ENCODE measurements at regions not wholly inside any gene's neighbourhood (a gene's known extent, or its start where the extent isn't known, plus 50 kb on each side); places are given as distances from the start of the nearest gene placed in this dataset.

- in situ Hi-C loops (cut with HindIII; ENCODE audit: extremely low pct_ligation_motif_present, low pct_unique_long_range_greater_than_20kb) (no loop called here), intact Hi-C loops (cut with micrococcal nuclease; ENCODE audit: unreplicated experiment) (no loop called here)
- peaks cover 0 to 3% of the 10 kb centered on the region in 2 experiments; a peak in 2 of 5 replicates for H3K27me3 ChIP-seq (ENCODE audit: control insufficient read depth in 1 of 2, insufficient read depth in 2 of 2, low read length in 2 of 2)
- no peaks in the 10 kb centered on the region for H4K20me1 ChIP-seq (ENCODE audit: insufficient read depth, low read length)
- ChIA-PET CTCF (ENCODE audit: low intra/inter-chr PET ratio, low total read pairs) (no interaction called here), POLR2A (no interaction called here)
- no peak overlapping the region for H3K27ac ChIP-seq (ENCODE audit: extremely low read length, insufficient read depth, low read length)
- no peak for TF ChIP-seq SALL1 (CRISPR knock-in tag; IDR thresholded peaks at IDR 0.05)
- no peak for TF ChIP-seq ZNF30 (CRISPR knock-in tag; IDR thresholded peaks at IDR 0.05)
- no peak for TF ChIP-seq SCMH1 (CRISPR knock-in tag; IDR thresholded peaks at IDR 0.05; ENCODE audit: borderline replicate concordance)
- no peak for TF ChIP-seq PRDM15 (CRISPR knock-in tag; IDR thresholded peaks at IDR 0.05)
- H3K79me2 ChIP-seq (ENCODE audit: insufficient read depth, low read length) = no peaks in the 10 kb centered on the region
- H3K4me1 ChIP-seq (ENCODE audit: insufficient read depth, low read length) = no peaks in the 10 kb centered on the region
- no peak overlapping the region for H2AFZ ChIP-seq (ENCODE audit: low read length)
- no peaks in the 10 kb centered on the region for H3K36me3 ChIP-seq (replicated peaks in 1 of 2; ENCODE audit: control insufficient read depth in 1 of 2, insufficient read depth in 2 of 2, low read length in 2 of 2)
- H3K4me2 ChIP-seq (ENCODE audit: low read depth, low read length) = no peak overlapping the region
- FAIRE-seq = no peak
- 16% methylated on average over 4 of the region's 4 CpGs for WGBS (ENCODE audit: low lambda C conversion rate)
- no TSS peak for BruUV-seq (replicated peaks)
- no peak for ATAC-seq
- no peaks in the 10 kb centered on the region for H3K9me3 ChIP-seq (ENCODE audit: low read length)
- no peak overlapping the region for H3K9ac ChIP-seq (ENCODE audit: insufficient read depth, low read depth, low read length)
- DNase-seq (ENCODE audit: low spot score) = no peak
- H3K4me3 ChIP-seq (replicated peaks in 1 of 3; ENCODE audit: insufficient read depth in 1 of 3, low read depth in 2 of 3, low read length in 3 of 3) = no peak overlapping the region
These were observed 579.3 kb downstream of the TOX3 start for GRCh38 chr16:51967646-51968045.

- WGBS (ENCODE audit: low lambda C conversion rate) = 3% methylated on average over 4 of the region's 4 CpGs
- no peak for ATAC-seq
These were observed 586.0 kb downstream of the TOX3 start for GRCh38 chr16:51960931-51961330.

More at GRCh38 chr16:51960931-51961330, 586.0 kb downstream of the TOX3 start:
- in situ Hi-C loops (cut with HindIII; ENCODE audit: extremely low pct_ligation_motif_present, low pct_unique_long_range_greater_than_20kb) = no loop called here
- no peak overlapping the region for H3K4me3 ChIP-seq (replicated peaks in 1 of 3; ENCODE audit: insufficient read depth in 1 of 3, low read depth in 2 of 3, low read length in 3 of 3)
- H4K20me1 ChIP-seq (ENCODE audit: insufficient read depth, low read length) = no peaks in the 10 kb centered on the region
- H3K27me3 ChIP-seq (ENCODE audit: control insufficient read depth in 1 of 2, insufficient read depth in 2 of 2, low read length in 2 of 2) = 0 out of 5 replicates have a peak, but pooled peaks cover 0 to 3% of the 10 kb centered on the region in 2 experiments
- H3K9me3 ChIP-seq (ENCODE audit: low read length) = no peaks in the 10 kb centered on the region
- DNase-seq (ENCODE audit: low spot score) (no peak), FAIRE-seq (no peak)
- H3K36me3 ChIP-seq (replicated peaks in 1 of 2; ENCODE audit: control insufficient read depth in 1 of 2, insufficient read depth in 2 of 2, low read length in 2 of 2) = no peaks in the 10 kb centered on the region
- ChIA-PET CTCF (ENCODE audit: low intra/inter-chr PET ratio, low total read pairs) (no interaction called here), POLR2A (no interaction called here)
- H3K27ac ChIP-seq (ENCODE audit: extremely low read length, insufficient read depth, low read length) = no peak overlapping the region
- no peaks in the 10 kb centered on the region for H3K4me1 ChIP-seq (ENCODE audit: insufficient read depth, low read length)
- no peak overlapping the region for H3K4me2 ChIP-seq (ENCODE audit: low read depth, low read length)
- no TSS peak for BruUV-seq (replicated peaks)
- H3K79me2 ChIP-seq (ENCODE audit: insufficient read depth, low read length) = no peaks in the 10 kb centered on the region
- intact Hi-C loops (cut with micrococcal nuclease; ENCODE audit: unreplicated experiment) = no loop called here
- H3K9ac ChIP-seq (ENCODE audit: insufficient read depth, low read depth, low read length) = no peak overlapping the region
- no peak for TF ChIP-seq ZMAT3 (CRISPR knock-in tag; conservative IDR thresholded peaks at IDR 0.05)
- no peak for TF ChIP-seq ZNF264 (CRISPR knock-in tag; IDR thresholded peaks at IDR 0.05)
- no peak for TF ChIP-seq RARA (CRISPR knock-in tag; IDR thresholded peaks at IDR 0.05)
- TF ChIP-seq MBD4 (IDR thresholded peaks at IDR 0.05; ENCODE audit: borderline replicate concordance, low read length) = no peak
- TF ChIP-seq ZFAT (CRISPR knock-in tag; conservative IDR thresholded peaks at IDR 0.05) = no peak
- no peak for TF ChIP-seq FLYWCH1 (CRISPR knock-in tag; IDR thresholded peaks at IDR 0.05)
- no peak for TF ChIP-seq SALL2 (CRISPR knock-in tag; IDR thresholded peaks at IDR 0.05)
- H2AFZ ChIP-seq (ENCODE audit: low read length) = no peak overlapping the region
